ENCODE measurements at regions not wholly inside any gene's neighbourhood (a gene's known extent, or its start where the extent isn't known, plus 50 kb on each side); places are given as distances from the start of the nearest gene placed in this dataset.
"Not testable (repeated sequence)": the region's sequence is repeated elsewhere in the genome, so short reads cannot be mapped to it uniquely, and the experiment has no call there.

GRCh38 chr13:83722443-83722842, 159.8 kb downstream of the SLITRK1 start:
- DNase-seq: no peak

GRCh38 chr13:83716121-83716520, 166.2 kb downstream of the SLITRK1 start:
- no peak for DNase-seq

- no peak for DNase-seq
These were observed 168.0 kb downstream of the SLITRK1 start for GRCh38 chr13:83714236-83714635.

GRCh38 chr13:83710133-83710515, 172.2 kb downstream of the SLITRK1 start:
- no peak for DNase-seq

GRCh38 chr13:83709426-83710132, 172.7 kb downstream of the SLITRK1 start:
- DNase-seq: peak in 1 of 4 experiments; percentile 0

GRCh38 chr13:83702021-83702420, 180.3 kb downstream of the SLITRK1 start:
- no peak for DNase-seq

- DNase-seq: no peak
These were observed 189.5 kb downstream of the SLITRK1 start for GRCh38 chr13:83692800-83693199.

GRCh38 chr13:83691966-83692365, 190.3 kb downstream of the SLITRK1 start:
- DNase-seq: no peak

GRCh38 chr13:83681547-83681946, 200.7 kb downstream of the SLITRK1 start:
- no peak for DNase-seq

- DNase-seq: no peak
These were observed 204.3 kb downstream of the SLITRK1 start for GRCh38 chr13:83677985-83678384.

GRCh38 chr13:83672612-83673011, 209.7 kb downstream of the SLITRK1 start:
- DNase-seq: no peak

GRCh38 chr13:83667606-83668005, 214.7 kb downstream of the SLITRK1 start:
- no peak for DNase-seq

GRCh38 chr13:83666141-83666540, 216.1 kb downstream of the SLITRK1 start:
- DNase-seq: no peak

- no peak for DNase-seq
These were observed 225.0 kb downstream of the SLITRK1 start for GRCh38 chr13:83657281-83657680.

- DNase-seq: not testable (repeated sequence)
These were observed 239.7 kb downstream of the SLITRK1 start for GRCh38 chr13:83642617-83643016.

- no peak for DNase-seq
These were observed 247.7 kb downstream of the SLITRK1 start for GRCh38 chr13:83634601-83635000.

- no peak for DNase-seq
These were observed 248.5 kb downstream of the SLITRK1 start for GRCh38 chr13:83633746-83634145.

- no peak for DNase-seq
These were observed 259.9 kb downstream of the SLITRK1 start for GRCh38 chr13:83622422-83622784.

- DNase-seq: no peak
These were observed 260.4 kb downstream of the SLITRK1 start for GRCh38 chr13:83621765-83622421.

- no peak for DNase-seq
These were observed 261.6 kb downstream of the SLITRK1 start for GRCh38 chr13:83620530-83621220.

- no peak for DNase-seq
These were observed 263.3 kb downstream of the SLITRK1 start for GRCh38 chr13:83618966-83619365.

GRCh38 chr13:83613524-83613923, 268.8 kb downstream of the SLITRK1 start:
- no peak for DNase-seq

- DNase-seq: no peak
These were observed 280.7 kb downstream of the SLITRK1 start for GRCh38 chr13:83601539-83601938.

GRCh38 chr13:83592095-83592494, 290.2 kb downstream of the SLITRK1 start:
- DNase-seq: no peak

All from suppressor macrophage (primary cell).